Stimulated activated effector memory CD8-positive, alpha-beta T cell treated with anti-CD3 and anti-CD28 coated beads, Interleukin-12 subunit alpha, Interleukin-12 subunit beta, amount 100 ng/mL, for 72 hours (primary cell): ENCODE measurements at regions not wholly inside any gene's neighbourhood (a gene's known extent, or its start where the extent isn't known, plus 50 kb on each side); places are given as distances from the start of the nearest gene placed in this dataset.
"Not testable (repeated sequence)": the region's sequence is repeated elsewhere in the genome, so short reads cannot be mapped to it uniquely, and the experiment has no call there.

Source experiments
- ATAC-seq: fragments of 150-1000 bp; cut with Tn5 transposase; 2 replicates; pipeline ENCODE4 v1.10.0; 2021
- DNase-seq, 2 donors: peaks; one replicate each; pipeline ENCODE4 v3.0.0; 2021 to 2022; ENCODE audit warnings: low spot score in 2 of 2
- H3K27ac Mint-ChIP-seq: one replicate; pipeline ENCODE4 v1.8.0; 2022; ENCODE audit warnings: mild to moderate bottlenecking, mixed read lengths
- H3K36me3 Mint-ChIP-seq: one replicate; pipeline ENCODE4 v1.8.0; 2022; ENCODE audit warnings: mild to moderate bottlenecking, mixed read lengths
- H3K4me1 Mint-ChIP-seq: one replicate; pipeline ENCODE4 v1.8.0; 2022; ENCODE audit warnings: mixed read lengths
- H3K4me3 Mint-ChIP-seq: one replicate; pipeline ENCODE4 v1.8.0; 2022; ENCODE audit warnings: mild to moderate bottlenecking, mixed read lengths
- H3K9me3 Mint-ChIP-seq: one replicate; pipeline ENCODE4 v1.8.0; 2022; ENCODE audit warnings: mixed read lengths

DNA sequence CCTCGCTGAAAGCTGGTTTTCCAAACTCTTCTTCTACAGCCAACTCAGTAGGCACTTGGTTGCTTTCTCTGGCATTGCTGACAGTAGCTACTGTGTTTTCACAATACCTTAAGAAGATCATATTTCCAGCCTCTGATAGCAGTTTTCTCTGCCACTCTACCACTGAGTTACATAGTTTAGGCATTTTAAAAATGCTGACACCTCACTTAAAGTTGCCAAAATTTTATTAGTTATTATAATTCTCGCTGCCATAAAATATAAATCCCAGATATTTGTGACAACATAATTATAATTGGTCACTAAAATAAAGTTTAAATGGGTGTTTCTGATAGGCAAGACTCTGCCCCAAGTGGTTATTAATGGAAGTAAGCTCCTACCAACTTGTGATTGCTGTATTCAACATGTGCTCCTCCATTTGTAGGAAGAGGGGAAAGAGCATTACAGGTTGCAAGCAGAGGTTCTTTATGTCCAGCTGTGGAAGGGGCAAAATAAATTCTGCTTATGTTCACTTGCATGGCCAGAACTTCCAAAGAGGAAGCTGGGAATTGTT lies 1202.8 kb downstream of the CNTNAP5 start:
- no peak overlapping the region for H3K27ac Mint-ChIP-seq
- no peaks in the 10 kb centered on the region for H3K36me3 Mint-ChIP-seq
- H3K4me3 Mint-ChIP-seq = no peak overlapping the region
- no peak for ATAC-seq
- peaks cover 10% of the 10 kb centered on the region for H3K9me3 Mint-ChIP-seq
- no peak for DNase-seq
- H3K4me1 Mint-ChIP-seq = no peaks in the 10 kb centered on the region

DNA sequence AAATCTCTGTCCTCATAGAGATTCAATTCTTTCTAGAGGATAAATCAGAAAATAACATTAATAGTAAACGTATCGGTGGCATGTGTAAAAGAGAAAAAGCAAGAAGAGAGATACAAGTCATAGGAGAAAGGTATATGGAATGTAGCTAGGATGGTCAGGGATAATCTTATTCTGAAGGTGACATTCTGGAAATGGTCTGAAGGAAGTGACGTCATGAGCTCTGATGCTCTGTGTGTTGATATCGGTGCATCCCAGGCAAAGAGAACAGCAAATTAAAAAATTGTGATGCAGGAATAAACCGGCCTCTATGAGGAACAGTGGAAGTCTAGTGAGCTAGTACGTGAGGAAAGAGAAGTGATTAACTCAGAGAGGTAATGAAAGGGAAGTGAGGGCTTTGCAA lies 1215.8 kb downstream of the CNTNAP5 start:
- H3K9me3 Mint-ChIP-seq = peaks cover 18% of the 10 kb centered on the region
- H3K4me3 Mint-ChIP-seq = no peak overlapping the region
- no peak for ATAC-seq
- no peak for DNase-seq
- H3K4me1 Mint-ChIP-seq = no peaks in the 10 kb centered on the region
- H3K36me3 Mint-ChIP-seq = no peaks in the 10 kb centered on the region
- no peak overlapping the region for H3K27ac Mint-ChIP-seq

DNA sequence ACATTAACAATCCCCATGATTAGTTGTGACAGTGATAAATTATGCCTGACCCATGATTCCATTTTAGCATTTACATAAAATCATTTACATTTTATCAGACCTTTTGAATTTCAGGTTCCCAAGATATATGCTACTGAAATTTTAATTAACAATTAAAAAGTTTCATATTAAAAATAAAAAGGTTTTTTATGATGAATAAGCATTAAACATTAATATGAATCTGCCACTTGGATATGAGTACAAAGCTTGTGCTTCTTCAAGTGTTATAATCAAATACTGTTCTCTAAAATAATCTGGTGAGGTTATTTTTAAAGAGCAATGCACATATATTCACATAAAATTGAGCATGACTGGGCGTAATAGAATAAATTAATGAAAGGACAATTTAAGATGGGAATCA lies 1218.0 kb downstream of the CNTNAP5 start:
- ATAC-seq (no peak), DNase-seq (no peak)
- Mint-ChIP-seq H3K9me3 (peaks cover 20% of the 10 kb centered on the region), H3K4me1 (no peaks in the 10 kb centered on the region), H3K36me3 (no peaks in the 10 kb centered on the region), H3K4me3 (no peak overlapping the region), H3K27ac (no peak overlapping the region)

DNA sequence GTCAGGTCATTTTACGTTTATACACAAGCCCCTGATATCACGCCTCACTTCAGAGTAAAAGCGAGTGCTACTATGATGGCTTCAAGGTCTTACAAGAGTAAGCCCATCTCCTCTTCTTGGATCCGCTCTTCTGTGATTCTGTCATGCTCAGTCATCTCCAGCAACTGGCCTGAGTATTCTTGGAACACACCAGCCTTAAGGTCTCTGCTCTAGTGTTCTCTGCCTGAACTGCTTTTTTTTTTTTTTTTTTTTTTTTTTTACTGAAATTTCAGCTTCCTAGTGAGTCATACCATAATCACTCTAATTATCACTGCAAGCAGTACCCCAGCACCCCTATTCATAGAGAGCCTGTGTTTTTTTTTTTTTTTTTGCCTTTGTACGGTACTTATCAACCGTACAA lies 1228.9 kb downstream of the CNTNAP5 start:
- H3K27ac Mint-ChIP-seq = no peak overlapping the region
- no peaks in the 10 kb centered on the region for H3K4me1 Mint-ChIP-seq
- no peak overlapping the region for H3K4me3 Mint-ChIP-seq
- H3K9me3 Mint-ChIP-seq = peaks cover 15% of the 10 kb centered on the region
- no peaks in the 10 kb centered on the region for H3K36me3 Mint-ChIP-seq
- no peak for DNase-seq
- ATAC-seq = no peak

DNA sequence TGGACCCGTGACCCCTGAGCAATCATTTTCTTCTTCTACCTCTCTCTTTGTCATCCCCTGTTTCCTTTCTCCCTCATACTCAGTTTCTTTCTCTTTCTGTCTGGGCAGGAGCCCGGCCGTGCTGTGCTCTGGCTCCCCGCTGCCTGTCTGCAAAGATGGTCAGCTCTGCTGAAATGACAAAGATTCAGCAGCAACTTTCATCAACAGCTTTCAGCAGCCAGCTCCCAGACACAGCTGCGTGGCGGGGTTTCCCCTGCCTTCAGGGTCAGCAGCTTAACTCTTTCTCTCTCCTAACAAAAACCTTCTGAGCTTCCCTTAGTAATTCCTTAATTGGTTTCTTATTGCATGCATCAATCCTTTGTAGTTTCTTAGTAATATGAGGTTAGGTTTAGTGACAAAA lies 1234.4 kb downstream of the CNTNAP5 start:
- ATAC-seq = no peak
- Mint-ChIP-seq H3K4me3 (no peak overlapping the region), H3K27ac (no peak overlapping the region), H3K9me3 (peaks cover 20% of the 10 kb centered on the region), H3K4me1 (no peaks in the 10 kb centered on the region), H3K36me3 (no peaks in the 10 kb centered on the region)
- no peak for DNase-seq

DNA sequence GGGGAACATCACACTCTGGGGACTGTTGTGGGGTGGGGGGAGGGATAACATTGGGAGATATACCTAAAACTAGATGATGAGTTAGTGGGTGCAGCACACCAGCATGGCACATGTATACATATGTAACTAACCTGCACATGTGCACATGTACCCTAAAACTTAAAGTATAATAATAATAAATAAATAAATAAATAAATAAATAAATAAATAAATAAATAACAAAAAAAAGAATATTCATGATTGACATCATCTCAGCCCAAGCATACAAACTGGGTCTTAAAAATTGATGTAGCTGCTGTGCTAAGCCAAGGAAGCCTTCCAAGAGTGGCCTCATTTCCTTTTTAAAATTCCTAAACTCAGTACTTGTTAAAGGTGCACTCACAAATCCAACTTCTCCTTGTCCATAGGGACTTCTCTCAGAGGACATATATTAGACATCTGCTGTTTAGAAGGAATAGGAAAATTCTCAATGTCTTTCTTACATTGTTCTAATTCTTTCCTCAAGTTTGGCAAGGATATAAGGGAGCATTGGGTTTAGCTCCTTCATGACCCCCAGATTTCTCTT lies 1235.4 kb downstream of the CNTNAP5 start:
- H3K27ac Mint-ChIP-seq, H3K4me3 Mint-ChIP-seq, H3K4me1 Mint-ChIP-seq, H3K36me3 Mint-ChIP-seq, DNase-seq, ATAC-seq: not testable (repeated sequence)
- H3K9me3 Mint-ChIP-seq = peaks cover 20% of the 10 kb centered on the region

DNA sequence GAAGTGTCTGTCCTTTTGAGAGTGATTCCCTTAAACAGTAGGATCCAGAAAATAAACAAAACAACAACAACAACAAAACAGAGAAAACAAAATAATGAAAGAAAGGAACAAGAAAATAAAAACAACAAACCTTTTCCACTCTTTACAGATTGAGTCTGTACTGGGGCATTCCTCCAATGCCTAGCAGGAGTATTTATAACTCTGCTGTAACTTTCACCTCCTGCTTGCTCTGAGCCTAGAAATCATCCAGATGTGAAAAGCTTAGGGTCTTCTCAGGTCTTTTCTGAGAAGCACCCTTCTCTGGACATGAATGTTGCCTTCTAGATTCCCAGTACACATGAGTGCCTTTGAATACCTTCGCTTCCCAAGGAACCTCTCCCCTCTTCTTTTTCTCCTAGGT lies 1239.4 kb downstream of the CNTNAP5 start:
- no peaks in the 10 kb centered on the region for H3K4me1 Mint-ChIP-seq

DNA sequence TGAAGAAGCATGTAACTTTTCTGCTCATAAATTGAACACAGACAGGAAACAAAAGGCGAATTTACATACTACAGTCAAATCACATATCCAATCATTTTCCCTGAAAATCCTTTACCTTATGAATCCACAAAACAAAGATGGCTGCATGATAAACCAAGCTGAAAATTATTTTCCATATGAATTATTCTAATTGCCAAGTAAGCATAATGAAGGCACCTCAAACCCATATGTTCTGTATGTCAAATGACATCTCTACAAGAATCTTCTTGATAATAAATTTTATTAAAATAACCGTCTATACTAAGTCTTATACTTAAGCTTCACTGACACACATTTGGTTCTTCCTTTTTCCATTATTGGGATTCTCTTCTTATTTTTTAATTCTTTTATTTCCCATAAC lies 1242.6 kb downstream of the CNTNAP5 start:
- Mint-ChIP-seq H3K36me3 (no peaks in the 10 kb centered on the region), H3K27ac (no peak overlapping the region)
- no peak for DNase-seq

More for the DNA sequence above, 1239.4 kb downstream of the CNTNAP5 start:
- no peaks in the 10 kb centered on the region for H3K36me3 Mint-ChIP-seq
- H3K27ac Mint-ChIP-seq = no peak overlapping the region
- no peak for ATAC-seq
- H3K4me3 Mint-ChIP-seq = no peak overlapping the region
- DNase-seq = no peak
- peaks cover 20% of the 10 kb centered on the region for H3K9me3 Mint-ChIP-seq

DNA sequence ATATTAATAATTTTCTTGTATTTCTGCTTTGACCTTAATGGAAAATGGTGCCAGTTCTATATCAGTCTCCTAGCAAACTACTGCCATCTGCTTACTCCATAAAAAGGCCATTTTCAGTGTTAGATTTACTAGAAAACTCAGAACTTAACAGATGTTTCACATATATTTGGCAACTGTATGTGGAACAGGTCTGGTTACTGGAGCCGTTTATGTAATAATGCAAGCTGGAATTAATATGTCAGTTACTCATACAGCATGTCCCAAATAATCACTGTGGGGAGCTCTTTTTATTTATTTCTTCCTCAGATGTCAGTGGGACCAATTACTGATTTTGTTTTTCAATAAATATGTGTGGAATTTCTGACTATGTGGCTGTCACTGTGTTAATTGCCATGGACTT lies 1247.6 kb downstream of the CNTNAP5 start:
- Mint-ChIP-seq H3K4me1 (no peaks in the 10 kb centered on the region), H3K4me3 (no peak overlapping the region), H3K9me3 (peaks cover 20% of the 10 kb centered on the region), H3K27ac (no peak overlapping the region), H3K36me3 (no peaks in the 10 kb centered on the region)
- ATAC-seq (no peak), DNase-seq (no peak)

More for the DNA sequence above, 1242.6 kb downstream of the CNTNAP5 start:
- Mint-ChIP-seq H3K4me1 (no peaks in the 10 kb centered on the region), H3K9me3 (peaks cover 21% of the 10 kb centered on the region), H3K4me3 (no peak overlapping the region)
- ATAC-seq = no peak

DNA sequence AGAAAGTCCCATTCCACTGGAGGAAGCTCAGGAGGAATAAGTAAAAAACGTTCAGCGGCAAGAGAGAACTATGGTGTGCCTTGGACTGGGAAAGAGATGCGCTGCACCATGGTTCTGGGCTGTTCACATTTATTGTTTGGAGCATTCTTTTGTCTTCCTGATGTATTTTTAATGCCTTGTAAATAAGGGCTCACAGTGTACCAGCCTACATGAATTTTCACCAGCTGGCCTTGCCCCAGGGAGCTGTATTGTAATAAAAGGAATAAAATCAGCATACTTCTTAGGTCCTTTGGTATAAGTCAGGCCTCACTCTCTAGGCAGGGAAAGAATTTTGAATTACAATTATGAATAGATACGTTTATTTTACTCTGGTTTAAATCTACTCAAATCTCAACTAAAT lies 1249.6 kb downstream of the CNTNAP5 start:
- Mint-ChIP-seq H3K27ac (no peak overlapping the region), H3K36me3 (no peaks in the 10 kb centered on the region), H3K9me3 (peaks cover 20% of the 10 kb centered on the region), H3K4me3 (no peak overlapping the region), H3K4me1 (no peaks in the 10 kb centered on the region)
- DNase-seq = no peak
- ATAC-seq = no peak

DNA sequence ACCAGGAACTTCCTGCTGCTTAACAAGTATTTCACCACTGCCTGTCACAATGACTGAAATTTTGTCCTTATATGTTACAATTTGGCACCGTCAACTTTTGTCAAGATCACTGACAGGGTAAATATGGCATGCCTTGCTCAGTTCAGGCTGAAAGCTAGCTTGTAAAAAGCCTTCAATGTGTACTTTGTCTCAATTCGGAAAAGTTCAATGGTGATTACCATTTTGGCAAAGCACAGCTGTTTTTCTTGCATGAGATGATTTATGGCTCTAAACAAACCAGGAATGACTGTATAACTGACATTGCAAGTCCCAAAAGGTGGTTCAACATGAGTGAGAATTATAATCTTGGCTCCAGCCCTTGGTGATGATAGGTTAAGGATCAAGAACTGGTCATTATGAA lies 1255.2 kb downstream of the CNTNAP5 start:
- H3K27ac Mint-ChIP-seq = no peak overlapping the region
- no peaks in the 10 kb centered on the region for H3K36me3 Mint-ChIP-seq
- ATAC-seq (no peak), DNase-seq (no peak)
- no peaks in the 10 kb centered on the region for H3K4me1 Mint-ChIP-seq
- H3K4me3 Mint-ChIP-seq = no peak overlapping the region
- peaks cover 15% of the 10 kb centered on the region for H3K9me3 Mint-ChIP-seq

DNA sequence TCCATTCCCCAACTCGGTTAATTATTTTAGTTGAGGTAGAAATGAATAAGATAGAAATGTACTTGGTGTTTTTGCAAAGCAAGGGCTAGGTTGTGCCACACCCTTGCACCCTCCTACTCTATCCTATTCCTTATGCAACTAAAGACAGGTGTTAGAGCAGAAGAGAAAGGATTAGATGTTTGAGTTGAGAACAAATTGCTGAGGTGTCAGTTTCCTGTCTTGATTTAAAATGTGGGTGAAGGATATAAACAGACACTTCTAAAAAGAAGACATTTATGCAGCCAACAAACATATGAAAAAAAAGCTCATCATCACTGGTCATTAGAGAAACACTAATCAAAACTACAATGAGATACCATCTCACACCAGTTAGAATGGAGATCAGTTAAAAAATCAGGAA lies 1256.2 kb downstream of the CNTNAP5 start:
- ATAC-seq (no peak), DNase-seq (no peak)
- H3K4me3 Mint-ChIP-seq = no peak overlapping the region
- no peak overlapping the region for H3K27ac Mint-ChIP-seq
- no peaks in the 10 kb centered on the region for H3K36me3 Mint-ChIP-seq
- peaks cover 15% of the 10 kb centered on the region for H3K9me3 Mint-ChIP-seq
- no peaks in the 10 kb centered on the region for H3K4me1 Mint-ChIP-seq

DNA sequence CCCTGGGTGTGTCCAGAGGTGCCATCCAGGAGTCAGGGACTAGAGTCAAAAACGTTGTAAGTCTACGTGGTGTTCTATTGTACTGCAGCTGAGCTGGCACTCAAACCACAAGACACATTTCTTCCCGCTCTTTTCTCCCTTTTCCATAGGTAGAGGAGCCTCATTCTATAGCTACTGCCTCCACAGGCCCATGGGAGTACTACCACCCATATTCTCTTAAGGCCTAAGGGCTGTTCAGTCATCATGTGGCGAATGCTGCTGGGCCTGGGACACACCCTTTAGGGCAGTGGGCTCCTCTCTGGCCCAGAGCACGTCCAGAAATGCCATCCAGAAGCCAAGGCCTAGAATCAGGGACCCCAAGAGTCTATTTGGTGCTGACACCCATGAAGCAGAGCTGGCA lies 1271.7 kb downstream of the CNTNAP5 start:
- no peak overlapping the region for H3K27ac Mint-ChIP-seq
- no peaks in the 10 kb centered on the region for H3K36me3 Mint-ChIP-seq
- H3K4me1 Mint-ChIP-seq = no peaks in the 10 kb centered on the region
- ATAC-seq = no peak
- no peak overlapping the region for H3K4me3 Mint-ChIP-seq
- DNase-seq = no peak
- peaks cover 15% of the 10 kb centered on the region for H3K9me3 Mint-ChIP-seq

DNA sequence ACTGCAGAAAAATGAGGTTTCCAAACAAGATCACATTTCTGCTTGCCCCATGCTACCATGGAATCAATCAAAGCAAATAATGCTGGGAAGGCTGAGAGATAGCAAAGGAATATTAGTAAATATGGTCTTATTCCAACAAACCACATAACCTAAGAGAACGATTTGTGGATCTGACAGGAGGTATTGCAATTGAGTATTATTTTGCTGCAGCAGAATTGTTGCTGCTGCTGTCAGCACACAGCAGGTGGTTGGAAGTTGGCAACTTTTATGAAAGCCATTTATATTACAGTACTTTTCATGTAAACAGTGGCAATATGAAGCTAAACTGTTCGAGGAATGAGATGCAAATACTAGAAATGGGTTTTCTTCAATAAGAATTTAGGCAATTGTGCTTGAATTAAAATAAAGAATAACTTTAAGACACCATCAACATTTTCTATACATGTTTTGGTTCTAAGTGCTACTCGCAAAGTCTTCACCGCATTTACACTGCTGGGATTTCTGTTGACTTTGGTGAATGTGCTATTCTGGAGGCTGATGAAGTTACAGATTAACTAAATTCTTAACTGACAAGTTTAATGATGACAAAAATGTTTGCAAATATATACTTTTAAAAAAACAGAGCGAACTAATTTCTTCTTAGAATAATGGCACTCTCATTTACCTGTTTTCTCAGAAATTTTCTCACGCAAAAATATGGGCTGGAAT lies 1285.7 kb downstream of the CNTNAP5 start:
- ATAC-seq (no peak), DNase-seq (no peak)

DNA sequence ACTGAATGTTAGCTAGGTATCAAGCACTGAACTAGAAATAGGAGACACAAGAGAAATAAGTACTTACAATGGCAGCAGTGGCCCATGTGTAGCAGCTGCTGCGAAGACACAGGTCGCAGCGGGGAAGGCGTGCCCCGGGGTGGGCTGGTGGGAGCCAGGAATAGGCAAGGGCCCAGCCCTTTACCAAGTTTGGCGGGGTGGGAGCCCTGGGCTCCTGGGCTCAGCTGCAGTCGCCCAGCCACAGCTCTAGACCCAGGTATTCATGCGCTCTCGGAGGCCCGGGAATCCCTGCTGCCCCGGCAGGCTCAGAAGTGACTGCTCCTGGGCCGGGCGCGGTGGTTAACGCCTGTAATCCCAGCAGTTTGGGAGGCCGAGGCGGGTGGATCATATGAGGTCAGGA lies 1287.3 kb downstream of the CNTNAP5 start:
- no peak for ATAC-seq

More for the DNA sequence above, 1285.7 kb downstream of the CNTNAP5 start:
- Mint-ChIP-seq H3K4me1 (no peaks in the 10 kb centered on the region), H3K27ac (no peak overlapping the region), H3K36me3 (no peaks in the 10 kb centered on the region), H3K4me3 (no peak overlapping the region), H3K9me3 (peaks cover 7% of the 10 kb centered on the region)

DNA sequence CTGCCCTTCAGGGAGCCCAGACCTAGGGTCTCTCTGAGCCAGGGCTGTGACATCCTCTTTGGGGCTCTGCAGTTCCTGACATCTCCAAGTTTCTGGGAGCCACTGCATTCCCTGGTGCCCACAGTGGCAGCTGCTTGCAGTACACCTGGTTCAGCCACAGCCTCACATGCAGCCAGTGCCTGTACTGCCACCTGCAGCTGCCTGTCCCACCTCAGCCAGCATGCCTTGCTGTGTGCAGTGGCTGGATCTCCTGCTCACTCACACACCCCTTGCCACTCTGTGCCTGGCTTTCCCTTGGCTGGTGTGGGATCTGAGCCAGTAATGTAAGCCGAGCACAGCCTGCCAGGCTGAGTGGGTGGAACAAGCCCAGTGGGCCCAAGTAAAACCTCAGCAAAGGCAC lies 1288.7 kb downstream of the CNTNAP5 start:
- Mint-ChIP-seq H3K36me3 (no peaks in the 10 kb centered on the region), H3K4me3 (no peak overlapping the region), H3K9me3 (peaks cover 3% of the 10 kb centered on the region), H3K4me1 (no peaks in the 10 kb centered on the region), H3K27ac (no peak overlapping the region)
- DNase-seq = no peak
- ATAC-seq = peak; percentile 47

More for the DNA sequence above, 1287.3 kb downstream of the CNTNAP5 start:
- peaks cover 2% of the 10 kb centered on the region for H3K9me3 Mint-ChIP-seq
- H3K27ac Mint-ChIP-seq = no peak overlapping the region
- H3K36me3 Mint-ChIP-seq = no peaks in the 10 kb centered on the region
- no peaks in the 10 kb centered on the region for H3K4me1 Mint-ChIP-seq
- no peak for DNase-seq
- H3K4me3 Mint-ChIP-seq = no peak overlapping the region
